Hepatocyte (in vitro differentiated cells): ENCODE measurements at regions not wholly inside any gene's neighbourhood (a gene's known extent, or its start where the extent isn't known, plus 50 kb on each side); places are given as distances from the start of the nearest gene placed in this dataset.

Experiments
- EZH2 ChIP-seq: fragments of 200-600 bp; sonication (generic); IDR thresholded peaks from 2 replicates; pipeline ENCODE4 v1.6.1; 2016; ENCODE audit warnings: antibody characterized with exemption, mild to moderate bottlenecking, borderline replicate concordance
- TF ChIP-seq, protein P1 (sequence below): fragments of 200-600 bp; sonication (generic); IDR thresholded peaks from 2 replicates; pipeline ENCODE4 v1.5.1; 2016; ENCODE audit warnings: antibody characterized with exemption, mild to moderate bottlenecking; ENCODE audit not compliant: poor library complexity

DNA sequence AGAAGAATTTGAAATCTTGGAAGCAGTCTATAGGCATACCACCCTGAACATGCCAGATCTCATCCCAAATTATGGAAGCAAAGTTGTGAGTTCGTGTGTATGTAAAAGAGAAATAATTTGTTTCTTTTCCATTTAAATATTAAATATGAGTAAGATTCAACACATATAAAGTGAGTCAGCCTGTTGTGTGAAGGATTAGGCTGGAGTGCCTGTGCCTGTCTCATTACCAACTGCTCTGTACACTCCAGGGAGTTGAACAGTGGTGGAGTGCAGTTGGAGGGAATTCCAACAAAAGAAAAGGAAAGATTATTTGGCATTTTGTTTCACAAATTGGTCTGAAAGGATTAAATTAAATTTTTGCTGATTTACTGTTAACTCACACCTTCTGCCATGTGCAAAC, 435.6 kb downstream of the FAT4 start:
- TF ChIP-seq, protein P1, sequence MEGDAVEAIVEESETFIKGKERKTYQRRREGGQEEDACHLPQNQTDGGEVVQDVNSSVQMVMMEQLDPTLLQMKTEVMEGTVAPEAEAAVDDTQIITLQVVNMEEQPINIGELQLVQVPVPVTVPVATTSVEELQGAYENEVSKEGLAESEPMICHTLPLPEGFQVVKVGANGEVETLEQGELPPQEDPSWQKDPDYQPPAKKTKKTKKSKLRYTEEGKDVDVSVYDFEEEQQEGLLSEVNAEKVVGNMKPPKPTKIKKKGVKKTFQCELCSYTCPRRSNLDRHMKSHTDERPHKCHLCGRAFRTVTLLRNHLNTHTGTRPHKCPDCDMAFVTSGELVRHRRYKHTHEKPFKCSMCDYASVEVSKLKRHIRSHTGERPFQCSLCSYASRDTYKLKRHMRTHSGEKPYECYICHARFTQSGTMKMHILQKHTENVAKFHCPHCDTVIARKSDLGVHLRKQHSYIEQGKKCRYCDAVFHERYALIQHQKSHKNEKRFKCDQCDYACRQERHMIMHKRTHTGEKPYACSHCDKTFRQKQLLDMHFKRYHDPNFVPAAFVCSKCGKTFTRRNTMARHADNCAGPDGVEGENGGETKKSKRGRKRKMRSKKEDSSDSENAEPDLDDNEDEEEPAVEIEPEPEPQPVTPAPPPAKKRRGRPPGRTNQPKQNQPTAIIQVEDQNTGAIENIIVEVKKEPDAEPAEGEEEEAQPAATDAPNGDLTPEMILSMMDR, result no peak
- TF ChIP-seq EZH2, result no peak
